ENCODE measurements at regions not wholly inside any gene's neighbourhood (a gene's known extent, or its start where the extent isn't known, plus 50 kb on each side); places are given as distances from the start of the nearest gene placed in this dataset.
"Not testable (repeated sequence)": the region's sequence is repeated elsewhere in the genome, so short reads cannot be mapped to it uniquely, and the experiment has no call there.

GRCh38 chrX:26851981-26852380, 611.2 kb downstream of the PPP4R3C start:
- no peak for DNase-seq

DNA sequence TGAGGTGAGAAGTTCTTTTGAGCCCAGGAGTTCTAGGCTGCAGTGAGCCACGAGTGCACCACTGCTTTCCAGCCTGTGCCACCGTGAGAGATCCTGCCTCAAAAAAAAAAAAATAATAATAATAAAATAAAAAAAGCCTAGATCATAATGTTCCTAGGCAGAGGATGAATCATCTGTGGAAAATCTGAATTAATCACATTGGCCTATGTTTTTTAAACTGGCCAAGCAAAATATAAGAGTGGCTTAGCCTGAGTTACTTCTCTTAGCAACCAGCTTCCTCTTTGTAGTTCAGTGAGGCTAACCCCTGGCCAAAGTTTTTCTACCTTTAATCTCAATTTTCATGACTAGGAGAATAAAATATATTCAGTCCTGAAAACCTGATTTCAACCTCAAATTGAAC, 614.6 kb downstream of the PPP4R3C start:
- DNase-seq, result no peak

GRCh38 chrX:26845056-26845455, 618.1 kb downstream of the PPP4R3C start:
- no peak for DNase-seq

GRCh38 chrX:26822448-26822847, 606.5 kb downstream of the MAGEB5 start:
- no peak for DNase-seq

DNA sequence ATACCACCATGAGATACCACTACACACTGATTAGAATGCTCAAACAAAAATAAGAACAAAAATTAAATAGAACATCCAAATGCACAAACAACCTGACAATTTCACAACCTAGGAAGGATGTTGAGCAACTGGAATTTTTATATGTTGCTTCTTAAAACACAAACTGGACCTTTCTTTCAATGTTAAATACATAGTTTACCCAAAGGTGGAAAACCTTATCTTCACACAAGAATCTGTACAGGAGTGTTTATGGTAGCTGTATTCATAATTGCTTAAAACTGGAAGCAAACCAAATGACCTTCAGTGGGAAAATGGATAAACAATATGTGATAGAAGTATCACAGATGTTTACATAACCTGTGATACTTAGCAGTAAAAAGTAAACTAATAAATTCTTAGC, 573.8 kb downstream of the MAGEB5 start:
- DNase-seq, result no peak

DNA sequence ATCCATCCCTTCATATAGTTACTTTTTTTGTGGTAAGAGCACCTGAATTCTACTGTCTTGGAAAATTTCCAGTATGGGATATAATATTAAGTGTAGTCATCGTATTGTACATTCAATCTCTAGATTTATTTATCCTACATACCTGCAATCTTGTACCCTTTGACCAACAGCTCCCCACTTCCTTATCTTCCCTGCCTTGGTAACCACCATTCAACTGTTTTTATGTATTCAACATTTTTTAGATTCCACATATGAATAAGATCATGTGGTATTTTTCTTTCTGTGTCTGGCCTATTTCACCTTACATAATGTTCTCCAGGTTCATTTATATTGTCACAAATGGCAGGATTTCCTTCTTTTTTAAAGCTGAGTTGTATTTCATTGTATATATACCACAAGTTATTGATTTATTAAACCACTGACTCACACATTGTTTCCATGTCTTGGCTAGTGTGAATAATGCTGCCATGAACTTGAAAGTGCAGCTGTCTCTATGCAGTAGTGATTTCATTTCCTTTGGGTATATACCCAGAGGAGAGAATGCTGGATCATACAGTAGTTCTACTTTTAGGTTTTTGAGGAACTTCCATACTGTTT, 572.5 kb downstream of the MAGEB5 start:
- no peak for DNase-seq

DNA sequence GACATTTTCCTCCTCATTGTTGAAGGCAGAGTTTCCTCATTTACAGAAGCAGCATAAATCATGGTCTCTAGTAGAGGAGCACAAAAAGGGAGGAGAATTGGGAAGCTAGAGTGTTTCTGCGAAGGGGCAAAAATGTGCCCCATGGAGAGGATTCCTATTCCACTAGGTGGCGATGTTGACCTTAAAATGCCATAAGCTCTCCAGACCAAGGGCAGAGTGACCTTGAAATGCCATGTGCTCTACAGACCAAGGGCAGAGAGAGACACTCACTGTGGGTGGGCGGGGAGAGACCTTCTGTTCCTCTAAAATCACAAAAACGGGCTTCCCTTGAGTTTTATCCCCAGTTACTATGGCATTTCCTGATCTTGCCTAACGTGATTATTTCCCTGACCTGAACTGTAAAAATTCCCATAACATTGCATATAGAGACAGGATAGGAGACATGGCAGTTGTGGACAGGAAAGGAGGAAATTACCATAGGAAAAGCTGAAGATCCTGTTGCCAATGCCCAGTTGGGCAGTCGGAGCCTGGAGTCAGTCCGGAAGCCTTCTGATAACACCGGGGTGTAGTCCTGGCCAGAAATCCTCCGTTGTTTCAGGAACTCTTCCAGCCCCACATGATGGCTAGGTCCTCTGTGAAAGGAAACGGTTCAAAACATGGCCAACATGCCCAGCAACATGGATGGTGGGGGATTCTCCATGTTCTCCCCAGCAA, 567.7 kb downstream of the MAGEB5 start:
- DNase-seq, result no peak

DNA sequence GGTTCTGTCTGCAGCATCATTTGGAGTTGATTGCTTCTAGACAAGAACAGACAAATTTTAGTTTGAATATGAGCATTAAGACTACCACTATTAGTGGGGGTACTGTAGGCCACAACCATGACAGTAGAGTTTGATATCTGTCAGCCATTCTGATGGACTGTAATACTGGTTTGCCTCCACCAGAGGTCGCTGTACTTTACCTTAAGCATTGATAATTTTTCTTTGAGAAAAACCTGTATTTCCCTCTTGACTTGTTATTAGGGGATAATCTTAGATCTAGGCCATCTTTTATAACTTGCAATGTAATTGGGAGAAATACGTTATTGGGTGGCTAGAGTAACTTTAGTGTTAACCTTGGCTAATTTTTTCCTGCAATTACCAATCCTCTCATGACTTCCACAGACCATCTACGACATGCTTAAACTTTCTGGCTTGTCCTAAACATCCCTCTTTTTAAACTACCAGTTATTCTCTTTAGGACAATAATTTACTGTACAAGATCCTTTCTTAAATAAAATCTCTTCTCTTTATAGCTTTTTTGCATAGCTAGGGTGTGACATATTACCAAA, 562.4 kb downstream of the MAGEB5 start:
- no peak for DNase-seq

GRCh38 chrX:26762253-26762652, 546.3 kb downstream of the MAGEB5 start:
- DNase-seq, result no peak

DNA sequence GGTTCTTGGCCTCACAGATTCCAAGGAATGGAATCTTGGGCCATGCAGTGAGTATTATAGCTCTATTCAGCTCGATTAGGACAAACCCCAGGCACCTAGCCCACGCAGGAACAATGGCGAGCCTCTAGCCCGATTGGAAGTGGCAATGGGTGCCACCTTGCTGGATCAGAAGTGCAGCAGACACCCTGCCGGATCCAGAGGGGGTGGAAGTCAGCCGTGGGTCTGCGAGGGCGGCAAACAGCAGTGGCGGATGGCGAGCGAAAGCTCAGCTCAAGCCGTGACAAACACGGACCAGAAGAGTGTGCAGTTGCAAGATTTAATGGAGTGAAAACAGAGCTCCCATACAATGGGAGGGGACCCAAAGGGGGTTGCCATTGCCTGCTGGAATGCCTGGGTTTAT, 539.8 kb downstream of the MAGEB5 start:
- not testable (repeated sequence) for DNase-seq

DNA sequence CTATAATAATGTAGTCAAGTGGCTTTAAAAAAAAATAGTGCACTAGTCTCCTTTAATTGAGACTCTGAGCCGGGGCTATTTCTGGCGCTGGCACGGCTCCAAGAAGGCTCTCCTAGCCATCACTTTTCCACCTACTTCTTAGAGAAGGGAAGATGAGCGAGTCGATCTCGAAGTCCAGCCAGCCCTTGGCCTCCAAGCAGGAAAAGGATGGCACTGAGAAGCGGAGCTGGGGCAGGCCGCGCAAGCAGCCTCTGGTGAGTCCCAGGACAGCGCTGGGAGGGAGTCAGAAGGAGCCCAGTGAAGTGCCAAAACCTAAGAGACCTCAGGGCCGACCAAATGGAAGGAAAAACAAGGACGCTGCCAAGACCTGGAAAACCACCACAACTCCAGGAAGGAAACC, 531.9 kb downstream of the MAGEB5 start:
- no peak for DNase-seq

- no peak for DNase-seq
These were observed 506.9 kb downstream of the MAGEB5 start for GRCh38 chrX:26722666-26723428.

- no peak for DNase-seq
These were observed 456.6 kb downstream of the MAGEB5 start for GRCh38 chrX:26672571-26672970.

DNA sequence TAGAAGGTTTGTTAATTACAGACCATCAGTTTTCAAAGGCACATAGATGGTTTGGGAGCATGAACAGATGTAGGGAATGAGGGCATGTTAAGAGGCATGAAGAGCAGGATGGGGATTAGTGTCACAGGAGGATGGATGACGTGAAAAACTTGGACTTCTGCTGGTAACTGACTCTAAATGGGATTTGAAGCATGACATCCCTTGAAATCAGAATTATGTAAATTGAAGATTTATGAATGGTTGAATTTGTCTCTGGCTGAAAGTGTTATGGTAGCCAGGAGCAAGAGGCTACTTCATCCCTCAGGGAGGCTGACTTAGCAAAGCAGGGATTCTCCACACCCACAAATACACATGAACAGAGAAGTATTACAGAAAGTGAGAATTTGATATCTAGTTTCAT, 454.6 kb downstream of the MAGEB5 start:
- DNase-seq, result no peak

DNA sequence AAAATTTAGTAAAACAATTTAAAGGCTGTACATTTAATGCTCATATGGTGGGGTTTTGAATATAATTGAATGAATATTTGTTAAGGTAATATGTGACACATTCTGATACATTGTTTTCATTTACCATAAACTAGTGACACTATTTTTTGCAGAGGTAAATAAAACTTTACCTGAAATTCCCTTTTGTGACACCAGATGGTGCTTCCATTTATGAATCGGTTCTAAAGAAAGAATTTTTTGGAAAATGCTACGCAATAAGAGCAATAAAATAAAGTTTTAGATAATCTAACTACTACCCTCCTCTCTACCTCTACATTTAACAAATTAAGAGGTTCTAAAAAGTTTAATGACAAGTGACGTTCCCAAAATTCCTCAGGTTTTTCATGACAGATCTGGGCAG, 448.9 kb downstream of the MAGEB5 start:
- no peak for DNase-seq

DNA sequence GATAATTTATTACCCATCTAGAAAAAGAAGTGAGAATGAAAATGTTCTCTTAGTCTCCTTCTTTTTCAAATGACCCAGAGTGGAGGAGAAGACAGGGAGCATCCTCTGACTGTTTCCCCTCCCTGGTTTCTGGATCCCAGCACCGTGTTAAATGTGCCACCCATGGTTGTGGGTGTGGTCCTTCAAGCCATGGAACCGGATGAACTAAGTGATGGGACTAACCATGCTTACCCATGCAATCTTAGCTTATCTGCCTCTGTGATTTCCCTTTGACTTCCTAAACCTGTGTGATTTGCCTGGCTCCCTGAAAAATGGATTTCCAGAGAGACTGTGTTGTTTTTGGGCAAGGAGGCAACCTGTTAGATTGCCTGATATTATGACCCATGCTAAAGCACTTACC, 437.1 kb downstream of the MAGEB5 start:
- DNase-seq, result no peak

GRCh38 chrX:26651755-26652154, 435.8 kb downstream of the MAGEB5 start:
- DNase-seq, result no peak

DNA sequence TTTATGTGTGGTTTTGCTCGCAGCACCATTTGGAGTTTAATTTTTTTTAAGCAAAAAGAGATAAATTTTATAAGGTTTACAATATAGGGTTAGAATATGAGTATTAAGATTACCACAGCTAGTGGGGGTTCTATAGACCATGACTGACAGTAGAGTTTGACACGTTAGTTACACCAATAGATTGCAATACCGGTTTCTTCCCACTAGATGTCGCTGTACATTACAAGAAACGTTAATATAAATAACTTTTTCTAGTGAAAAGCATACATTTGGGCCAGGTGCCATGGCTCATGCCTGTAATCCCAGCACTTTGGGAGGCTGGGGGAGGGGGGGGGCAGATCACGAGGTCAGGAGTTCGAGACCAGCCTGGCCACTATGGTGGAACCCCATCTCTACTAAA, 433.6 kb downstream of the MAGEB5 start:
- no peak for DNase-seq

DNA sequence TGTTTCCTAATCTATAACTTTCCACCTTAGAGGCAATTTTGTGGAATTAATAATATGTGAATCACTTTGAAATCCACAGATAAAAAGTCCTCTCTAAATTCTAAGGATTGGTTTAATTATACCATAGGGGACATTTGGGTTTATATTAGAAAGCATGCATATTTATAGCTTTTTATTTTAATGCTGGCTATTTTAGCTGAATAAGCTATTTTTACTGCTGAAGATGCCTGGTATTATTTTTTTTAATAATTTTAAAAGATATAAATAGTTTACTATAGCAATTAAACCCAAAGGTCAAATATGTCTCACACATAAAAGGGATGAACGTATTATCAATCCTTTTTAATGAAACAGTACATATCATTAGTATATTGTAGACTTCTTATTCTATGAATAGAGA, 415.4 kb downstream of the MAGEB5 start:
- DNase-seq, result no peak

DNA sequence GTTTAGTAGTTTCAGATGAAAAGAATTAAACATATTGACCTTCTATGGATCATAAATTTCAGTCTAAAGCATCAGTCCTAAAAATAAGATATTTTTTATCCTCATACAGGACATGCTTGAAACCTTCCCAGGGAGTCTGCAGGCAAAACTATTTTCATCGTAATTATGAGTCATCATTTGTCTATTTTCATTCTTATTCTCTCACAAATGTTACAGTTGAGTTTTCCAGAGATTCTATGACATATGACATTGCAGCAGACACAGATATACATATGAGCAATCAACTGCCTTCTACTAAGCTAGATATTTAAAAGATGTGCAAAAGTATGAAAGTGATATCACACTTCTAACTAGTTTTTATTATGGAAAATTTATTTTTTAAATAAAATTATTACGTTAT, 398.0 kb downstream of the MAGEB5 start:
- DNase-seq, result no peak

- DNase-seq, result no peak
These were observed 391.0 kb downstream of the MAGEB5 start for GRCh38 chrX:26606971-26607370.

DNA sequence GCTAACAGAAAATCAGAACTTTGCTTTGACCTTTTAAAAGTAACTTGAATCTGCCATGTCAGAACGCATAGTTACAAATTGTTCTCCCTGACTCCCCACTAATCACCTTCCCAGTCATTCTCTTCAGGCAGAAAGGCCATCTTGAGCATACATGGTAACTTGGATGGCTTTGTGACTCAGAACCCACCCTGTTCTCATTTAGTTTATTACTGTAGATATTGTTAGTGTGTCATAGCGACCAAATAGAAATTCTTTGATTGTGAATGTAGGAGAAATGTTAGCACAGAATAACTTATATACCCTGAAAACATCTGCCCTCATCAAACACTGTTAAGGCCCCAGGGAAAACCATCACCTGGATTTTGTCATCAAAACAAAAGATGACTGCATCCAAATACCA, 382.0 kb downstream of the MAGEB5 start:
- no peak for DNase-seq

DNA sequence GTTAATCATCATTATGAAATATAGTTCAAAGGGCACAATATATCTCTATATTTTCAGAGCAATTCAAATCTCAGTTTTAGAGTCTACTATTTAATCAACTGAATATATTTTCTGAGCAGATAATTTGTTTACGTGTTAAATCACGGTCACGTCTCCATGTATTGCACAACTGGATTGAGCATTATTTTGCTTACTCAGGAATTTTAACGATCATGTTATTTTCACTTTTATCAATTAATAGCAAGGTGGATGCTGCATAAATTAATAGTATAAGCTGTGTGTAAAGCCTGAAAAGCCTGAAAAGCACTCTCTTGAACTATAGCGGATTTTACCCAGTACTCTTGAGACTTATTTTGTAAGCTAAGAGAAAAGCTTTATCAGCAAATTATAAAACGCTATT, 374.9 kb downstream of the MAGEB5 start:
- DNase-seq, result no peak

DNA sequence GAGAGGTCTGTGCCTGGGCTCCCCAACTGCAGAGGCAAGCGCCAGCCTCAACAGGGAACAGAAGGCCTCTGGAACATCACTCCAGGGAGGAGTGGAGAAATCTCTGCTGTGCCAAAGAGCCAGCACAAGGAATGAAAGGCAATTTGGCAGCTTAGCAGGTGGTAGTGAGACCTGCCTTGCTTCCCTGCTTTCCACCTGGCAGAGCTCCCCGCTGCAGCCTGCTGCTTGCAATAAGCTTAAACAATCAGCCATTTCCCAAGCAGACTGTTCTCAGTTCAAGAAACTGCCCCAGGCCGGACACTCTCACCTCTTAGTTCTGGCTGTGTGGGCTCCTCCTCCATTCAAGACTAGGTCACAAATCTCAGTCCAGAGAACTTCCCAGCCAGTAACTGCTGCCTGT, 370.6 kb downstream of the MAGEB5 start:
- no peak for DNase-seq

Measured in NCI-H2227 treated with DMSO at 0.1 percent for 48 hours (cell line).